ENCODE measurements at regions not wholly inside any gene's neighbourhood (a gene's known extent, or its start where the extent isn't known, plus 50 kb on each side); places are given as distances from the start of the nearest gene placed in this dataset.

DNA sequence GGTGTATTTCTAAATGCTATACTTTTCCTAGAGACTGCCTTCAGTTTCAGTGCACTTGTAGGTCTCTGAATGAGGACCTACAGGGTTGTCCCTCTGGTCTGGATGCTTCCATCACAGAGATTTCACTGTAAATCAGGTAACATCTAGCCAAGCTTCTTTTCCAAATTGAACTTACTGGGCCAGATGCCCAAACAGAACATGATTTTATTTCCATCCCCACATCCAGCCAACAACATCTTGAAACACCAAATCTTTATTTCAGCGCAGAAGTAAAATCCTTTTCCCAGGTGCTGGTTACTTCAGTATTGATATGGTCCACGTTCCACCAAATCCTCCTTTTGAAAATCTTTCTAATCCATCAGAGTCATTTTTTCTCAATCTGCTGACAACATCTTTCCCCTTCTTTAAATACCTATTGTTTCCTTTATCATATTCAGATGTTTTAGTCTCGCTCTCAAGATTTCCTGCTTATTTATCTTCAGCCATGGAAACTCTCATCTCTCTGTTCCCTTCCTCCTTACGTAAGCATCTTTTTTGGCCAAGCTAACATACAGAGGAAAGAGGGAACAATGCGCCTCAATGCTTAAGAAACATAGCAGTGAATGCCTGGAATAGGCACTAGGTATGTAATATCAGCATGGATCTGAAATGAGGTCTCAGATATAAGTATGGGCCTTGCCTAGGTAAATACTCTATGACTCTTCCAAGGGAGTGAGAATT is 201.2 kb upstream of the MTNR1B start:
- no peak for DNase-seq

DNA sequence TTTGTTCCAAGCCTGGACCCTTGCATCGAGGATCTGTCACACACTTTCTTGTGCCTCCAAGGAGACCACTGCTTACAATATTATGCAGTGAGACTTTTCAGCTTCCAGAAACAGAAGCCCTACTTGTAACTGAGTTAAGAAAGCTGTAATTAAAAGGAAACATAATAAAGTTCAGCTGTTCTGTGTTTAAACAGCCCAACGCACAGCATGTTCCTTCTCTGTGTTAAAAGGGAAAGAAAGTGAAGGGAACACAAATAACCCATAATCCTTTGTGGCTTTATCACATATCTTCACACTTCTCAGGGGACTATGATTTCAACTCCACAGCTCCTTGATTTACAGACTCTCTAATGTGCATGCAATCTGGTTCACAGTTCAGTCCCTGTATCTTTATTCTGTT is 200.3 kb upstream of the MTNR1B start:
- no peak for DNase-seq

DNA sequence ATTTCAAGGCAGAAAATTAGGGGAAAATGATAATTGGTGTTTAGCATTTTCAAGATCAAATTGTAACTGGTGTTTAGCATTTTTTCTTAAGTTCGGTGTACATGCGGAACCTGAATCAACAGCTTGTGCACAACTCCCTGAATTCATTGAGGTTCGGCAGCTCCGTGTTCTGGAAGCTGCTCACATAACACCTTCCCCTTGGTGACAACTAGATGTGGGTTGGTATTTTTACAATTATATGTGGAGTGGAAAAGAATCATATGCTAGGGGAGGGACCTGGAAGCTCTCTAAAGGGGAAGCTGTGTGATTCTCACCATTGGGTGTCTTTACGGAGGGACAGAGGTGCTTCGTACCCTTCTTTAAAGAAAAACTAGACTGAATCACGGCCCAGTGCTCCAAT is 199.0 kb upstream of the MTNR1B start:
- DNase-seq, result no peak

DNA sequence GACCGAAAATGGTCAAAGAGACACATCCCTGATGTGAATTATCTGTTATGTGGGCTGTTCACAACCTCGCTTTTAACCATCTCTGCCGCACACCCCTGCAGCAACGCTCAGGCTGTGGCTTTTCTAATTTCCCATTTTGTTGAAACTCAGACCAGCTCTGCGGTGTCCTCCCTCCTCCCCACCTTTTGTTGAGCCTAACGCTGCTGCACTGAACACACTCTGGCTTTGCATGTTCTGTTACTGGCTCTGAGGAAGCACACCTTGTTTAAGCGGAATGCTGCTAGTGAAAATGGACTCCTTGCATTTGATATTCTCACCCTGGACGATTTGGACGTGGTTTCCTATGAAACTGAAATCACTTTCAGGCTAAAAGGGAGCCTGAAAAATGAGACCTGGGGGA is 198.5 kb upstream of the MTNR1B start:
- no peak for DNase-seq

DNA sequence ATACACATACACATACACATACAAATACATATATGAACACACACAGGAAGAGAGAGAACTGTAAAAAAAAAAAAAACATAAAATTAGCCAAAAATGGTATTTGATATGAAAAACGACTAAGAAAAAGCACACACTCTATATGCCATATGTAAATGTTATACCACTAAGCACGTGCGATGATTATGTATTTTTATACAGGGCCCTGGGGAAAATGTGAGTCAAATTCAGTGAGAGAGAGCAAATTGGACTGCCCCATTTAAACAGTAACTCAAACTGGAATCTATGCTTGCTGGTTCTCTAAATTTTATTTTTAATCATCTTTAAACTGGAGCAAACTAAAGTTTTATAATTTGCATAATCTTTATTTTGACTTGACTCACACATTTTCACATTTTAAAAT is 197.8 kb upstream of the MTNR1B start:
- no peak for DNase-seq

DNA sequence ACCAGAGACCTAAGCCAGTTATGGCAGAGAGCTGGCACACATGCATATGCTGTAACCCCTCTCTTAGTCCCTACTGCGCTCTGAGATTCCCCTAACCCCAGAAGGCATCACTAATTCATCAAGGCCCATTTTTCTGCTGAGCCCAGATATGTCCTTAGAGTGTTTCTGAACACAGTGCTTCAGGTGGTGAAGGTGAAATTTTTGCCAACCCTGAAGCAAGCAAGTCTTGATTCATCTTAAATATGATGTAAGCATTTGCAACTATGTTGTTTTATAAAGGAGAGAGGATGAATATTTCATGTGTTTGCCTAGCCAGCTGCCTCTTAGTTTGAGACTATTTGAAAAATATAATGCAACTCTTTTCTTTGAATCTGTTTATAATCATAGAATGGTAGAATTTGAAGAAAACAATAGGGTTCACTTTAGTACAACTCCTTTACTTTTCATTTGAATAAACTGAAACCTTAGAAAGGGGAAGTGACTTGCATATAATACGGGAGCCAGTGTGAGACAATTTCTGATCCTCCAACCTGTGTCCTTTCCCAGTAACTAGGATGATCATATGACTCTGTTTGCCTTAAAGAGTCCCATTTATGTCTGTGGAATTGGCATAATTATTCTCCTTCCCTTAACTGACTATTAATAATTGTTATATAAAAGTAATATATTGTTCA is 194.3 kb upstream of the MTNR1B start:
- no peak for DNase-seq

DNA sequence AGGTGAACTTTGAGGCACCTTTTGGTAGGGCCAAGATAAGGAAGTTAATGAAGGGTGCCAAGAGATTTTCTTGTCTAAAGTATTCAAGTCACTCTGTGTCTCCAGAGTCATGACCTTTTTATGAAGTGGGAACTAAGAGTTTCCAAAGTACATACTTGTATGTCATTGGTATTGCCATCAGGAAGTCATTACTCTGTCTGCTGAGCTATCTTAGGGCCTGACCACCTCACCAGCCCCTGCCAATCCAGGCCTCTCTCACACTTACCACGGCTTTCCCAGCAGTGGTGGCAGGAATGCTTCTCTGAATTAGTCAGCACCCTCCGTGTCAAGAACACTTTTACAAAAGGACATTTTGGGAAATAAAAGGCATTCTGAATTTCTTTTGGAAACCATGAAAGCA is 192.8 kb upstream of the MTNR1B start:
- no peak for DNase-seq

DNA sequence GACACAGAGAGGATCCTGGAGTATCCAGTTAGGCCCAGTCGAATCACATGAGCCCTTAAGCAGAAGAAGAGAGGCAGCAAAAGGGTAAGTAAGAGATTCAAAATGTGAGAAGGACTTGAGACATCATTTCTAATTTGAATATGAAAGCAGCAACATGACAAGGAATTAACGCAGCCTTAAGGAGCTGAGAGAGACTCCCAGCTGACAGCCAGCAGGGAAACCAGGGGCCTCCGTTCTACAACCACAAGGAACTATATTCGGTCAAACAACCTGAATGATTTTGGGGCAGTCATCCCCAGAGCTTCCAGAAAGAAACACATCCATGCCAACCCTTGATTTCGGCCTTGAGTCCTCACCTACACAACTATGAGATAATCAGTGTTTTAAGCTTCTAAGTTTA is 189.7 kb upstream of the MTNR1B start:
- no peak for DNase-seq

DNA sequence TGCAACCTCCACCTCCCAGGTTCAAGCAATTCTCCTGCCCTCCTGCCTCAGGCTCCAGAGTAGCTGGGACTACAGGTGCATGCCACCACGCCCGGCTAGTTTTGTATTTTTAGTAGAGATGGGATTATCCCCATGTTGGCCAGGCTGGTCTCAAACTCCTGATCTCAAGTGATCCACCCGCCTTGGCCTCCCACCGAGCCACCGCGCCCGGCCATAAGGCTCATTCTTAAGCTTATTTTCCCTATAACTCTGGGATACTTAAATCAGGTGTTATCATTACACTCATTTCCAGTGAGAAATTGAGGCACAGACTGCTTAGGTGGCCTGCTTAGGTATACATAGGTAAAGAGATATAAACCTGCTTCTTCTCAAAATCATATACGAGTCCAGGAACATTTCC is 188.3 kb upstream of the MTNR1B start:
- no peak for DNase-seq

DNA sequence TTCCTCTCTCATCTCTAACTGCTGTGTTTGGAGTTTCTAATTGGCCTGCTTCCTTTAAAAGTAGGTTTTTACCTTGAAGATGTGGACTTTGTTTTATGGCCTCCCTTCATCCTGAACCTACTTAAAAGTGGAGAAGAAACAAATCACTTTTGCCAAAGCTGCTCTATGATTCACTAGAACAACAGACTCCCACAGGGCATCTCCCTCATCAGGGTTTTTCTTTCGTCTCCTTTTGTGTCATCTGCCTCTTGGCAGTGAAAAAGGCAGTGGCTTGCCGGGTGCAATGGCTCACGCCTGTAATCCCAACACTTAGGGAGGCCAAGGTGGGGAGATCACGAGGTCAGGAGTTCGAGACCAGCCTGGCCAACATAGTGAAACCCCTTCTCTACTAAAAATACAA is 186.6 kb upstream of the MTNR1B start:
- DNase-seq, result no peak

DNA sequence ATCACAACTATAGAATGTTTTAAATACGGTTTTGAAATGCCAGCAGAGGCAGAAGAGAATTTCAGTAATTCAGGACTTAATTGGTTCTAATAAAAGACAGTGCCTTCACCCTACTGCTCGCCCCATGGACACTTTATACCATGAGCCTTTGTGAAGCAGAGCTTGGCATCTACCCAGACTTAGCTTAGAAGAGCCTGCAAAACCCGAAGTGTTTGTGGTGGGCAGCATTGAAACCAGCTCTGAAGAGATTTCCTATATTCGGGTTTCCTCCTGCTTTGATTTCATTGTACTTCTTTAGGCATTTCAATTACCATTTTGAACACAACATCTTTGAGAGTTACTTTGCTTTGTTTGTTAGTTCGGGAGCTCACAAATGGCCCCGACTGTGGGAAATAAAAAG is 185.1 kb upstream of the MTNR1B start:
- DNase-seq, result no peak

DNA sequence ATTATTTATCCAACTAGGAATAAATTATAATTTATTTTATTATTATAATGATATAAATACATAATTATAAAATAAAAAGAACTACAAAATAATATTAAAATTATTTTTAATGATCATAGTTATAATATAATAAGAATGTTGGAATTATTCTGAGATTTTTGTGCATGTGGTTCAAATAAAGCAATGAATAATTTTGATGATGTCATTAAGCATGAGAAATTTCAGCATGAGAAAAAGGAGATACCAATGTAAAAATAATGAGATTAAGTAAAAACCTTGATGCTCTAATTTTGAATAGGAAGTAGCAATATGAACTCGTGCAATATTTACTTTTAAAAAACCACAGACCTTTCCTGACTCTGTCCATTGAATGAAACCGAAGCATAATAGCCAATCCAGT is 181.8 kb upstream of the MTNR1B start:
- DNase-seq, result no peak

DNA sequence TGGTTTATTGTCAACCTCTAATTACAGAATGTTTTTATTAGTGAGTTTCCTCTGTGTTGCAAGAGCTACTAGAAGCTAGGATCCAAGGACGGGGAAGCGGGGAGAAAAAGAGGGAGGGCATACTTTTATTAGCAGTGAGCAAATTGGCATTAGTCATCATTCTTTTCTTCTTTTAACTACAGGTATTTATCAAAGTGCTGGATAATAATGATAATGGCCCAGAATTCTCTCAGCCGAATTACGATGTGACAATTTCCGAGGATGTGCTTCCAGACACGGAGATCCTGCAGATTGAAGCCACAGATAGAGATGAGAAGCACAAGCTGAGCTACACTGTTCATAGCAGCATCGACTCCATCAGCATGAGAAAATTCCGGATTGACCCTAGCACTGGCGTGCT is 179.7 kb upstream of the MTNR1B start:
- DNase-seq, result no peak

DNA sequence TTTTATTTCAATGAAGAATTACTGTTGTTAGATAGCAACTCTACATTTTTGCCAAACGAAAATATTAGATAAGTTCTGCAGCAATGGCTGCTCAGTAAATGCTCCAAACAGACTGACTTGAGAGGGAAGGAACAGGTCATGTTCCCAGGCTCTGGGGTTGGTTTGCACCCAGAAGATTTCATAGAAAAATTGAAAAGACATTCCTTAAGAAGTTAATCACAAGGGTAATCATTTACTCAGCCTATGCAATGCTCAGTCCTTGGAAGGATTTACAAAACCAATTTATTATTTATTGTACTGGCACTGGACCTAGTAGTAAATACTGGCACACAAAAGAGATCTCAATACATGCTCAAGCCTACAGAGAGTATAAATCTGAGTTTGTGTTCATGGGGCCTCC is 179.1 kb upstream of the MTNR1B start:
- DNase-seq, result no peak

DNA sequence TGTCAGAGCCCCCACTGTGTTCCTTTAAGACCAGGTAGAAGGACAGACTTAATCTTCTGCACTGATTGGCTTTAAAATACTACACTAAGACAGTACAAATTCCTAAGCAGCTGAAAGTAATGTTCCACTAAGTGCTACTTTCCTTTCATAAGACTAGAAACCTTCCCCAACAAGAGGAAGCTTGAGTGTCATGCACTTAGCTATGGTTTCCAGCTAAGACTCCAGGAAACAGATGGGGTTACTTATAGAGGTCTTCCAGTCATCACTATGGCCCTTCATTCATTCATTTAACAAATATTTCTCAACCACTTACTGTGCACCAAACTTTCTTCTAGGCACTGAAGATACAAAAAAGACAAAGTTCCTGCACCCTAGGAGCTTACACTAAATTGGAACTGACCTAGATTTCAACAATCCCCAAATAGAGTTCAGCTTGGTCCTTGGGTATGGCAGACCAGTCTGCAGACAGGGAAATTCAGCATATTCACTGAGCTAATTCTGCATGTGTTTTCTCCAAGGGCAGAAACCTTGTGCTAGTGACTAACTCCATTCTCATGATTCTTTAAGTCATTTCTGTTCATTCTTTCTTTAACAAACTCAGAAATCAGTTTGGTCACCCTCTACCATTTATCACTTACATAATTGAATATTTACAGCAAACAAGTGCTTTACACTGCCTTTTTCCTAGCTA is 178.4 kb upstream of the MTNR1B start:
- DNase-seq, result no peak

DNA sequence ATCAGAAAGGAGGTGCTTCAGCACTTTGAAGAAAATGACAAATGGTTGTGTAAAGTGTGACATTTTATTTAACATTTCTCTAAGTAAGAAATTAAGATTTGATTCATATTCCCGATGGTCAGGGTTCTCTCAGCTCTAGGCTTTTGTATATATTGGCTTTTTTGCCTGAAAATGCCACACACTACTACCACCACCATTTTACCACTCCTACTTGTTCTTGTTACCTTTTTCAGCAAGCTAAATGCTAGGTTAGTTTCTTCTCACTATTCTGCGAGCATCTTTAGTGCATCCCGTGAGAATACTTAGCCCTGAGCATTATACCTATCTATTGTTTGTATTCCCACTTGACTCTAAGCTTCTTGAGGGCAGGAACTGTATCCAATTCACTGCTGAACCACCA is 177.6 kb upstream of the MTNR1B start:
- DNase-seq, result no peak

DNA sequence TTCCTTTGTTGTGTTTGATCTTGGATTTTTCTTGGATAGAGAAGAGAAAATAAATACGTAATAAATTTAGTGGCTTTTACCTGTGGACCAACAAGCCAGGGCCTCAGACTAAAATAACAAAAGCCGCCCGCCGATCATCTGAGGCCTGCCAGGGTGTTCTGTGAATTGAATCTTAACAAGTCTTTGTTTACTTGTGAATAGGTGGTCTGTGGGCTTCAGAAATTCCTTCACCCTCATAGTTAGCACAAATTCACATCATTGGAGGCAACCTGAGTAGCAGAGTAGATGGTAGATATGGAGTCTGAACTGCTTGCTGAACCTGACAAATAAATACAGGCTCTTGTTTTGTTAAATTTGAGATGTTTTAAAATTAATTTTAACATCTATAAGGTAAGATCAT is 176.3 kb upstream of the MTNR1B start:
- no peak for DNase-seq

DNA sequence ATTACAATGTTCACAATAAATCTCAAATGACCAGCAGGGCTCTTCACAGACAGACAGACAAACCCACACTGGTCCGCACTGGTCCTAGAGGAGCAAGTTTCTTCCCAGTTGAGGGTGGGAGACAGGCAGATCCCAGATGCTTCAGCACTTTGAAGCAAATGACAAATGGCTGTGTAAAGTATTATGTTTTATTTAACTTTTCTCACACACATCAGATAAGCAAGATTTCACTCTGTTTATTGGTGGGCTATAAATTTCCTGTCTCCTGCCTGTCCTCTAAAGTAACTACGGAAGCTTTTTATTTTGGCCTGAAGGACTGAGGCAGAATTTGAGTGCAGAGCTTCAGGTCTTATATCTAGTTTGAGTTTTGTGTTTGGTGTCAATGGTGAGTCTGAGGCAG is 174.7 kb upstream of the MTNR1B start:
- no peak for DNase-seq

DNA sequence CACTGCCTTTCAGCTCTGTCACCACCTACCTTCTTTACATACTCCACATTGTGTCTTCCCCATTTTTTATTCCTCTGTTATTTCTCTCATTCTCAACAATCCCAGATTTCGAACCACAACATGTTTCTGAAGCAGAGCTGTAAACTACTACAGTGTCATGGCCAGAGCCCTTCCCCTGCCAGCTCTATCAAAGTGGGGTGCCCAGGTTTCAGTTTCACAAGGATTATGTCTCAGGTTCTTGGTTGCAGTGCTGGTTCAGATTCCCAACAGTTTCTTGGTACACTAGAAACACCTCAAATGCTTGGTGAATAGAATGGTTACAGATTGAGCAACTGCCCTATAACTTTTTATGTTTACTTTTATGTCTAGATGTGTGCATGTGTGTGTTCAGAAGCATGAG is 172.7 kb upstream of the MTNR1B start:
- DNase-seq, result no peak

DNA sequence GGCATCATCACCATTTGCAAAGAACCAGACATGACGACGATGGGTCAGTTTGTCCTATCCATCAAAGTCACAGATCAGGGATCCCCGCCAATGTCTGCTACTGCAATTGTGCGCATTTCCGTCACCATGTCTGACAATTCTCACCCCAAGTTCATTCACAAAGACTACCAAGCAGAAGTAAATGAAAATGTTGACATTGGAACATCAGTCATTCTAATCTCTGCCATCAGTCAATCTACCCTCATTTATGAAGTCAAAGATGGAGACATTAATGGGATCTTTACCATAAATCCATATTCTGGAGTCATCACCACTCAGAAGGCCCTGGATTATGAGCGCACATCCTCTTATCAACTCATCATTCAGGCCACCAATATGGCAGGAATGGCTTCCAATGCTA is 171.6 kb upstream of the MTNR1B start:
- no peak for DNase-seq

DNA sequence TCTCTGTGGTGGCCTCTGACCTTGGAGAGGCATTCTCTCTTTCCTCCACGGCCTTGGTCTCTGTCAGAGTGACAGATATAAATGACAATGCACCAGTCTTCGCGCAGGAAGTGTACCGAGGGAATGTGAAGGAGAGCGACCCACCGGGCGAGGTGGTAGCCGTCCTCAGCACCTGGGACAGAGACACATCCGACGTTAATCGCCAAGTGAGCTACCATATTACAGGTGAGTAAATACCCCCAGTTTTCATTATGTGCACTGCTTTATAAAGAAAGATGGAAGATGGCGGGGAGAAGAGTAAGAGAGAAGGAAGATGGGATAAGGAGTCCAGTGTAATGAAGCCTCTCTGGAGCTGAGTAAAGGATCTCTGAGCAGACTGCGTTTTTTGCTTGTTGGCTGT is 167.8 kb upstream of the MTNR1B start:
- DNase-seq, result no peak

DNA sequence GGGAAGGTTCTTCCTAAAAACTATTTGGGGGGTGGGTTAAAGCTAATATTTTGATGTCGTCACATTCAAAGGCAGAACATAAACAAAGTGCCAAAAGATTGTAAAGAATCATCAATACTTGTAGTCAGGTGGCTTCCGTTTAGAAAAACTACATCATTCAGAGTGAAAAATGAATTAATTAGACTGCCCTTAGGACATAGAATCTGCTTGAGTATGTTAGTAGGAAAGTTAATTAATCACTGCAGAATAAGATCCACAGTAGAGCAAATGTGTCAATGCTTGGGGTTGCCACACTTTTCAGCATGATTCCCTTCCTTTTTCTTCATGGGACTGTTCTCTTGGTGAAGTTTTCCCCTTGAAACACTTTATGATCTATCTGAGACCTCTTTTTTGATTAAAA is 166.8 kb upstream of the MTNR1B start:
- no peak for DNase-seq

DNA sequence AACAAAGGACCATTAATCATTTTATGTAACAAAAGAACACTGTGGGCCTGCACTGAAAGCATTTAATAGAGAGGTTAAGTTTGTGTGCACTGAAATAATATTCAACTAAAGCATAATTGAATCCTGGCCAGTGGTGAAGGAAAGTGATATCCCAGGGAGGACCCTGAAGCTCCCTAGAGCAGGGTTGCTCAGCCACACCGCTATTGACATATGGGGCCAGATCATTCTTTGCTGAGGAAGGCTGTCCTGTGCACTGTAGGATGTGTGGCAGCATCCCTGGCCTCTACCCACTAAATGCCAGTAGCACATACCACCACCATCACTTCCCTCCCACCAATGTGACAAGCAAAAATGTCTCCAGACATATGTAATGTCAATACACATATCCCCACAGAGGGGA is 166.1 kb upstream of the MTNR1B start:
- DNase-seq, result no peak

DNA sequence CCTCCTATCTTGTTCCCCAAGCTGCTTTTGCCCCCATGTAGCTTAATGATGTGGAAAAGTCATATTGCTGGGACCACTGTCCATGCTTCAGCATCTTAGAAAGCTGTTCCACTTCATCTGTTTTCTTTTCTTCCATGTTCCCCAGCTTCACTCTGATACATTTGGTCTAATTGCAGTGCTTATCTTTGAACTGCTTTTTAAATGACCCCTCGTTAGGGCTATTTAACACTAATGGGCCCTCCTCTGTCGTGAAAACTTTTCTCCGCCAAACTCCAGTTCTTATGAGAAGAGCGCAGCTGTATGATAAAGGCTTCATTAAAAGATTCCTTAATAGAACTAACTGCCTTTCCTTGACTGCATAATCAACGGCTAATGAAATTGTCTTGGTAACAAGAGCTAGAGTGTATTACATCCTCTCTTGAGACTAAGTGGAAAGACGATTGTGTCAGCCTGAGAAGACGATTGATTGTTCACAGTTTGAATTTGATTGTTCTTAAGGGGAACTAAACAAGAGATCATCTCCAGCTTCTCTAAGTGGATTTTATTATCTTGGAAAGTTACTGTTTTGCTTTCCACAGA is 165.0 kb upstream of the MTNR1B start:
- no peak for DNase-seq

Data from left hindlimb (tissue), 1 donor.